Neural progenitor cell (in vitro differentiated cells): ENCODE measurements at regions not wholly inside any gene's neighbourhood (a gene's known extent, or its start where the extent isn't known, plus 50 kb on each side); places are given as distances from the start of the nearest gene placed in this dataset.

Source experiments
- DNase-seq: peaks from one replicate; pipeline ENCODE4 v3.0.0-alpha.2; 2016; ENCODE audit warnings: low spot score
- H2AFZ ChIP-seq: fragments of 200-600 bp; sonication (generic); replicated peaks from 2 replicates; pipeline ENCODE4 v1.6.1; 2016; ENCODE audit warnings: antibody characterized with exemption
- H3F3A ChIP-seq: fragments of 200-600 bp; sonication (generic); 2 replicates; pipeline ENCODE4 v1.6.1; 2016; ENCODE audit warnings: antibody characterized with exemption, low read depth
- H3K27ac ChIP-seq: fragments of 200-600 bp; sonication (generic); 2 replicates; pipeline ENCODE4 v1.5.1; 2016; ENCODE audit warnings: mild to moderate bottlenecking
- H3K27me3 ChIP-seq: fragments of 200-600 bp; sonication (generic); 2 replicates; pipeline ENCODE4 v1.6.1; 2016; ENCODE audit warnings: mild to moderate bottlenecking, moderate library complexity
- H3K36me3 ChIP-seq: fragments of 200-600 bp; sonication (generic); 2 replicates; pipeline ENCODE4 v1.5.1; 2016
- H3K4me1 ChIP-seq: fragments of 200-600 bp; sonication (generic); 2 replicates; pipeline ENCODE4 v1.6.1; 2016; ENCODE audit warnings: mixed run types
- H3K4me2 ChIP-seq: fragments of 200-600 bp; sonication (generic); 2 replicates; pipeline ENCODE4 v1.6.1; 2016
- H3K4me3 ChIP-seq: fragments of 200-600 bp; sonication (generic); 2 replicates; pipeline ENCODE4 v1.5.1; 2016
- H3K79me2 ChIP-seq: fragments of 200-600 bp; sonication (generic); 2 replicates; pipeline ENCODE4 v1.6.1; 2016; ENCODE audit warnings: low read depth
- H3K9ac ChIP-seq: fragments of 200-600 bp; sonication (generic); 2 replicates; pipeline ENCODE4 v1.6.1; 2016
- H3K9me3 ChIP-seq: fragments of 200-600 bp; sonication (generic); 2 replicates; pipeline ENCODE4 v1.5.1; 2016; ENCODE audit warnings: low read depth
- H4K20me1 ChIP-seq: fragments of 200-600 bp; sonication (generic); 2 replicates; pipeline ENCODE4 v1.6.1; 2016; ENCODE audit warnings: low read depth
- H3K27ac Mint-ChIP-seq: 3 replicates; pipeline ENCODE4 v1.8.0; 2021; ENCODE audit warnings: mixed read lengths
- H3K27me3 Mint-ChIP-seq: 2 replicates; pipeline ENCODE4 v1.8.0; 2022; ENCODE audit warnings: low read depth, mild to moderate bottlenecking, inconsistent platforms, moderate library complexity, mixed read lengths; ENCODE audit not compliant: insufficient read depth
- H3K36me3 Mint-ChIP-seq: 3 replicates; pipeline ENCODE4 v1.8.0; 2021; ENCODE audit warnings: mixed read lengths
- H3K4me1 Mint-ChIP-seq: 3 replicates; pipeline ENCODE4 v1.8.0; 2021; ENCODE audit warnings: mixed read lengths
- H3K4me3 Mint-ChIP-seq: 3 replicates; pipeline ENCODE4 v1.8.0; 2021; ENCODE audit warnings: mild to moderate bottlenecking, moderate library complexity, mixed read lengths
- H3K9me3 Mint-ChIP-seq: 3 replicates; pipeline ENCODE4 v1.8.0; 2020; ENCODE audit warnings: mixed read lengths
- EZH2 ChIP-seq: fragments of 200-600 bp; sonication (generic); IDR thresholded peaks from 2 replicates; pipeline ENCODE4 v1.6.1; 2017; ENCODE audit warnings: antibody characterized with exemption, mild to moderate bottlenecking, moderate library complexity
- EZH2phosphoT487 ChIP-seq: fragments of 200-600 bp; sonication (generic); IDR thresholded peaks from 2 replicates; pipeline ENCODE4 v1.6.1; 2017; ENCODE audit warnings: antibody characterized with exemption
- TF ChIP-seq, protein P1 (sequence below): fragments of 200-600 bp; sonication (generic); IDR thresholded peaks from 2 replicates; pipeline ENCODE4 v1.5.1; 2017; ENCODE audit warnings: antibody characterized with exemption, mild to moderate bottlenecking

DNA sequence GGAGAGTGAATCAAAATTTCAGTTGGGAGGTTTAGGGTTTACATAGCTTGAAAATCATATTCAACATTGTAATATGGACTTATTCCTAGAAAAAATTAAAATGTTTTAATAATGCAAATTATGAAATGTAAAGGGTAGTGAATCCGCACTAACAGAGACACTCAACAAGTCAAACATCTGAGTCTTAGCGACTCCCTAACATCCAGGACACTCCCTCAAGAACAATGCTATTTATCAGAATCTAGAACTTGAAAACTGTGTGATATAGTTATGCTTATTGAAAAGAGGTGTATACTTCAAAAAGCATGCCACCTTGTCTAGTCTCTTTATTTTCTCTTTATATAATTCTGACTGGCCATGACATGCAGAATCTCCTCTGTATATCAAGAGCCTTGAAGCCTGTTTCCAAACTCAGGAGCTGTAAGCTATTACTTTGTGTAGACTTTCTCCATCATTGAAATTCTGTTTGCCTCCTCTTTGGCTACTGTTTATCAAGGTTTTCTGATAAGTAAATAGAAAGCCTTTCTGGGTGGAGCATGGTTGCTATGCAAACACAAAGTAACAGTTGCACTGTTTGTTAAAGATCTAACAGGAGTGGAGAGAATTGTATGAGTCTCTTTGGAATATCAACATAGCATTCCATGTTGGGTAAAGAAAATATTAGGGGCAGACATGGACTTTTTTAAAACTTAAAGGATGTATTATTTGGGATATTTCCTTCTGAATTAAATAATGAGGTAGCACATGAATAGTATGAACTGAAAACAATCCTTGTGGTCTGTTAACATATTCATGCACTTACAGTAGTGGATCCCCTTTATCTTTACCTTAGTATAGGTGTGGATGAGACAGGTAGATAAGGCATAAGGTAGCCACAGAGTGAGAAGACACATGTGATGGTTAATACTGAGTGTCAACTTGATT, 56.4 kb upstream of the MBNL2 start:
- DNase-seq = no peak

DNA sequence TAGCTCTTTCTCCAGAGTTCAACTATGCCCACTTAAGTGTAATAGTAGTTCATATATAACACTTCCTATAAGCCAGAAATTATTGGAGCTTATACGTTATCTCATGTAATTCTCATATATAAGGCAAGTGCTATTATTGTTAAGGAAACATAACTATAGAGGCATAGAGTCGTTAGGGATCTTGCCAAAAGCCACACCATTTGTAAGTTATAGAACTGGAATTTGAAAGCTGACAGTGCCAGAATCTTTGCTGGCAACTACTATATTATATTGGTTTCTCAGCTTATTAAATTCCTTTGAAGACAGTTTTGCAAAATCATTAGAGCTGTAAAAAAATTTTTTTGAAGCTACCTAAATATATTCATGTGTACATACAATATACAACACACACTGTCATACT, 51.0 kb upstream of the MBNL2 start:
- Histone ChIP-seq H3F3A (no peaks in the 10 kb centered on the region), H2AFZ (no peak overlapping the region), H3K27me3 (no peaks in the 10 kb centered on the region), H3K79me2 (no peaks in the 10 kb centered on the region), H3K4me3 (no peak overlapping the region), H3K9me3 (no peaks in the 10 kb centered on the region), H3K9ac (no peak overlapping the region), H3K36me3 (no peaks in the 10 kb centered on the region), H3K4me2 (no peak overlapping the region), H3K4me1 (no peaks in the 10 kb centered on the region), H3K27ac (no peak overlapping the region), H4K20me1 (no peaks in the 10 kb centered on the region)
- no peaks in the 10 kb centered on the region for H3K27me3 Mint-ChIP-seq
- no peak for DNase-seq
- no peak overlapping the region for H3K4me3 Mint-ChIP-seq
- H3K36me3 Mint-ChIP-seq = no peaks in the 10 kb centered on the region
- H3K27ac Mint-ChIP-seq = no peak overlapping the region
- TF ChIP-seq EZH2phosphoT487 (no peak), EZH2 (no peak)
- H3K9me3 Mint-ChIP-seq = no peaks in the 10 kb centered on the region
- H3K4me1 Mint-ChIP-seq = no peaks in the 10 kb centered on the region

More for the DNA sequence above, 56.4 kb upstream of the MBNL2 start:
- Mint-ChIP-seq H3K4me1 (no peaks in the 10 kb centered on the region), H3K9me3 (no peaks in the 10 kb centered on the region), H3K4me3 (no peak overlapping the region), H3K27ac (no peak overlapping the region), H3K36me3 (no peaks in the 10 kb centered on the region), H3K27me3 (no peaks in the 10 kb centered on the region)
- H3F3A ChIP-seq = no peaks in the 10 kb centered on the region
- H3K27ac ChIP-seq = no peak overlapping the region
- H3K79me2 ChIP-seq = no peaks in the 10 kb centered on the region
- no peaks in the 10 kb centered on the region for H3K27me3 ChIP-seq
- H3K36me3 ChIP-seq = no peaks in the 10 kb centered on the region
- H4K20me1 ChIP-seq = no peaks in the 10 kb centered on the region
- H3K9ac ChIP-seq = no peak overlapping the region
- no peaks in the 10 kb centered on the region for H3K4me1 ChIP-seq
- no peak overlapping the region for H3K4me2 ChIP-seq
- no peak overlapping the region for H2AFZ ChIP-seq
- TF ChIP-seq EZH2 (no peak), EZH2phosphoT487 (no peak)
- TF ChIP-seq, protein P1, sequence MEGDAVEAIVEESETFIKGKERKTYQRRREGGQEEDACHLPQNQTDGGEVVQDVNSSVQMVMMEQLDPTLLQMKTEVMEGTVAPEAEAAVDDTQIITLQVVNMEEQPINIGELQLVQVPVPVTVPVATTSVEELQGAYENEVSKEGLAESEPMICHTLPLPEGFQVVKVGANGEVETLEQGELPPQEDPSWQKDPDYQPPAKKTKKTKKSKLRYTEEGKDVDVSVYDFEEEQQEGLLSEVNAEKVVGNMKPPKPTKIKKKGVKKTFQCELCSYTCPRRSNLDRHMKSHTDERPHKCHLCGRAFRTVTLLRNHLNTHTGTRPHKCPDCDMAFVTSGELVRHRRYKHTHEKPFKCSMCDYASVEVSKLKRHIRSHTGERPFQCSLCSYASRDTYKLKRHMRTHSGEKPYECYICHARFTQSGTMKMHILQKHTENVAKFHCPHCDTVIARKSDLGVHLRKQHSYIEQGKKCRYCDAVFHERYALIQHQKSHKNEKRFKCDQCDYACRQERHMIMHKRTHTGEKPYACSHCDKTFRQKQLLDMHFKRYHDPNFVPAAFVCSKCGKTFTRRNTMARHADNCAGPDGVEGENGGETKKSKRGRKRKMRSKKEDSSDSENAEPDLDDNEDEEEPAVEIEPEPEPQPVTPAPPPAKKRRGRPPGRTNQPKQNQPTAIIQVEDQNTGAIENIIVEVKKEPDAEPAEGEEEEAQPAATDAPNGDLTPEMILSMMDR = no peak
- H3K9me3 ChIP-seq = no peaks in the 10 kb centered on the region
- H3K4me3 ChIP-seq = no peak overlapping the region
